ENCODE measurements at regions not wholly inside any gene's neighbourhood (a gene's known extent, or its start where the extent isn't known, plus 50 kb on each side); places are given as distances from the start of the nearest gene placed in this dataset.

GRCh38 chr3:151541178-151541577 is 80.3 kb upstream of the IGSF10 start:
- Histone ChIP-seq H3K4me3 (no peak overlapping the region), H3K27ac (no peak overlapping the region), H3K36me3 (no peaks in the 10 kb centered on the region), H3K4me1 (no peaks in the 10 kb centered on the region), H3K27me3 (no peaks in the 10 kb centered on the region), H3K9me3 (no peaks in the 10 kb centered on the region)
- DNase-seq (no peak), ATAC-seq (no peak)
- TF ChIP-seq CTCF (IDR thresholded peaks at IDR 0.05): no peak
- intact Hi-C loops (cut with DNase I): no loop called here

DNA sequence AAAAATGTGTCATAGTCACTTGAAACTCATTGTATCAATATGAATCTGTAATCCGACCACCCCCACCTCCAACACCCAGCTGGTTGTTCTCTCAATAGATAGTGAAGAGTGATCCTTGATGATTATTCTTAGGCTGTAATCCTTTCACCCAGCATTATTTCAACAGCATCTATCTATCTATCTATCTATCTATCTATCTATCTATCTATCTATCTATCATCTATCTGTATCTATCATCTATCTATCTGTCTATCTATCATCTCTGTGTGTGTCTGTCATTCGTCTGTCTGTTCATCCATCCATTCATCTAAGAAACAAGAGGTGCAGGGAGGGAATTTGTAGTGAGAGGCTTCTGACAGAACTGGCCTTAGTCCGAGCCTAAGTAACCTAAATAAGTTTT is 78.7 kb upstream of the IGSF10 start:
- Histone ChIP-seq H3K27me3 (no peaks in the 10 kb centered on the region), H3K4me1 (no peaks in the 10 kb centered on the region), H3K9me3 (no peaks in the 10 kb centered on the region), H3K36me3 (no peaks in the 10 kb centered on the region), H3K27ac (no peak overlapping the region), H3K4me3 (no peak overlapping the region)
- ATAC-seq (no peak), DNase-seq (no peak)
- intact Hi-C loops (cut with DNase I): no loop called here
- no peak for TF ChIP-seq CTCF (IDR thresholded peaks at IDR 0.05)

- intact Hi-C loops (cut with DNase I): no loop called here
- ATAC-seq (peak; percentile 92), DNase-seq (no peak)
- Histone ChIP-seq H3K4me1 (no peaks in the 10 kb centered on the region), H3K9me3 (no peaks in the 10 kb centered on the region), H3K36me3 (no peaks in the 10 kb centered on the region), H3K27ac (peak overlapping the region; percentile 26), H3K4me3 (no peak overlapping the region), H3K27me3 (no peaks in the 10 kb centered on the region)
- TF ChIP-seq CTCF (IDR thresholded peaks at IDR 0.05): no peak
Observed at GRCh38 chr3:151538456-151539393, 77.9 kb upstream of the IGSF10 start.

DNA sequence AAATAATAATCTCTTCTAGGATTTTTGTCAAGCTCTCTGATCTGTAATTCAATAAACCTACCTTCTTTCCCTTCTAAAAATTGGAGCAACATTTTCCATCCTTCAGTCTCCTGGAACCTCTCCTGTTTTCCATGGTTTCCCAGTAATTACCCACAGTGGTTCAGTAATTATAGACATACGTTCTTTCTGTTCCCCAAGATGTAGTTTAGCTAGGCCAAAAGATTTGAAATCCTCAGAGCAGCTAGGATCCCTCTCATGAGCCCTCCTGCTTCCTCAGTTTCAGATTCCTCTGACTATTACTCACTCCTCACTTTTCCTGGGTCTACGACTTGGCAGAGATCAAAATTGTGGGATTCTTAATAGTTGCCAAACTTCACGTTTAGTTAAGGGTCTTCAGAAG is 76.9 kb upstream of the IGSF10 start:
- Histone ChIP-seq H3K4me1 (no peaks in the 10 kb centered on the region), H3K4me3 (no peak overlapping the region), H3K27ac (peak overlapping the region; percentile 26), H3K36me3 (no peaks in the 10 kb centered on the region), H3K9me3 (no peaks in the 10 kb centered on the region), H3K27me3 (no peaks in the 10 kb centered on the region)
- intact Hi-C loops (cut with DNase I): no loop called here
- TF ChIP-seq CTCF (IDR thresholded peaks at IDR 0.05): no peak
- no peak for DNase-seq
- no peak for ATAC-seq

GRCh38 chr3:151526757-151527156 is 65.9 kb upstream of the IGSF10 start:
- Histone ChIP-seq H3K4me1 (no peaks in the 10 kb centered on the region), H3K36me3 (no peaks in the 10 kb centered on the region), H3K27me3 (no peaks in the 10 kb centered on the region), H3K9me3 (no peaks in the 10 kb centered on the region), H3K27ac (no peak overlapping the region), H3K4me3 (no peak overlapping the region)
- DNase-seq (no peak), ATAC-seq (no peak)
- no peak for TF ChIP-seq CTCF (IDR thresholded peaks at IDR 0.05)
- intact Hi-C loops (cut with DNase I): no loop called here

Measured in upper lobe of right lung (tissue), 1 donor.